Uterus (tissue), 2 donors: ENCODE measurements at regions not wholly inside any gene's neighbourhood (a gene's known extent, or its start where the extent isn't known, plus 50 kb on each side); places are given as distances from the start of the nearest gene placed in this dataset.

ENCODE experiments used
- CTCF ChIP-seq, 4 experiments: fragments of 200-600 bp in 2 of 4; fragments of 450-650 bp in 2 of 4; sonication (generic) in 2 of 4; IDR thresholded peaks; one replicate each; pipeline ENCODE4 v1.5.1; 2016 to 2019; ENCODE audit warnings: antibody characterized with exemption in 4 of 4, mild to moderate bottlenecking in 2 of 4, moderate library complexity in 1 of 4
- POLR2A ChIP-seq, 2 donors: fragments of 450-650 bp; IDR thresholded peaks; one replicate each; pipeline ENCODE4 v1.6.1; 2016; ENCODE audit warnings: antibody characterized with exemption in 2 of 2, mild to moderate bottlenecking in 1 of 2, moderate library complexity in 1 of 2

GRCh38 chr6:66689608-66690007 lies 982.6 kb upstream of the EYS start:
- TF ChIP-seq CTCF (IDR thresholded peaks at IDR 0.05), result no peak
- TF ChIP-seq POLR2A (IDR thresholded peaks at IDR 0.05), result no peak
